ENCODE measurements at regions not wholly inside any gene's neighbourhood (a gene's known extent, or its start where the extent isn't known, plus 50 kb on each side); places are given as distances from the start of the nearest gene placed in this dataset.

GRCh38 chr6:168371185-168371584 is 51.6 kb upstream of the DACT2 start:
- Histone ChIP-seq H3K27ac (ENCODE audit: insufficient read depth, low read length) (no peak overlapping the region), H3K18ac (ENCODE audit: low read depth, low read length) (no peak overlapping the region), H4K8ac (ENCODE audit: low read depth in 2 of 2, low read length in 2 of 2) (no peak overlapping the region), H2AFZ (replicated peaks; ENCODE audit: low read length, poor library complexity) (no peak overlapping the region), H3K4me2 (ENCODE audit: low read depth, low read length) (no peak overlapping the region), H3K36me3 (ENCODE audit: control insufficient read depth, insufficient read depth, low read length) (no peaks in the 10 kb centered on the region), H3K79me1 (ENCODE audit: low read depth in 1 of 2, low read length in 2 of 2) (no peaks in the 10 kb centered on the region), H3K9me1 (ENCODE audit: insufficient read depth, low read length) (no peaks in the 10 kb centered on the region), H4K5ac (ENCODE audit: low read depth, low read length) (no peak overlapping the region), H4K91ac (ENCODE audit: insufficient read depth, low read depth, low read length) (no peak overlapping the region), H3K23ac (ENCODE audit: low read depth, low read length) (no peak overlapping the region), H3K4ac (ENCODE audit: low read depth, low read length) (no peak overlapping the region), H3K27me3 (ENCODE audit: control insufficient read depth, insufficient read depth, low read length) (no peaks in the 10 kb centered on the region), H3K4me1 (ENCODE audit: control insufficient read depth, insufficient read depth, low read length) (no peaks in the 10 kb centered on the region), H4K20me1 (ENCODE audit: insufficient read depth, low read length) (no peaks in the 10 kb centered on the region), H2BK20ac (ENCODE audit: low read depth, low read length) (no peak overlapping the region), H3K14ac (replicated peaks; ENCODE audit: low read depth, low read length) (no peak overlapping the region), H2BK120ac (ENCODE audit: low read depth, low read length) (no peak overlapping the region), H2BK5ac (ENCODE audit: low read depth, low read length, poor library complexity, severe bottlenecking) (no peak overlapping the region), H2BK15ac (ENCODE audit: low read depth, low read length) (no peak overlapping the region), H2AK9ac (replicated peaks; ENCODE audit: low read depth, low read length, poor library complexity) (no peak overlapping the region), H3K56ac (ENCODE audit: extremely low read depth, insufficient read depth, low read length) (no peak overlapping the region), H3K4me3 (ENCODE audit: insufficient read depth, low read depth, low read length) (no peak overlapping the region), H3K9me3 (ENCODE audit: control insufficient read depth, insufficient read depth, low read length) (peaks cover 55% of the 10 kb centered on the region), H2AK5ac (ENCODE audit: low read depth, low read length) (no peak overlapping the region), H3K9ac (ENCODE audit: low read depth, low read length) (no peak overlapping the region)
- intact Hi-C loops (cut with micrococcal nuclease), result no loop called here
- in situ Hi-C loops (cut with MboI; ENCODE audit: low sequenced_read_pairs), result no loop called here
- ChIA-PET POLR2A (ENCODE audit: unreplicated experiment) (no interaction called here), CTCF (no interaction called here)
- TF ChIP-seq SMC3 (IDR thresholded peaks at IDR 0.05; ENCODE audit: low read depth, low read length) (no peak), CEBPB (IDR thresholded peaks at IDR 0.05; ENCODE audit: low read depth, low read length) (no peak), POLR2A (IDR thresholded peaks at IDR 0.05; ENCODE audit: low read depth, low read length) (no peak), RFX5 (IDR thresholded peaks at IDR 0.05; ENCODE audit: low read depth, low read length) (no peak), NFE2L2 (IDR thresholded peaks at IDR 0.05; ENCODE audit: low read depth, low read length) (no peak), MAZ (IDR thresholded peaks at IDR 0.05; ENCODE audit: borderline replicate concordance, low read depth, low read length) (no peak), CTCF (conservative IDR thresholded peaks at IDR 0.05; ENCODE audit: low read depth, low read length) (no peak), RCOR1 (IDR thresholded peaks at IDR 0.05; ENCODE audit: insufficient replicate concordance, low read length) (no peak), ELK1 (IDR thresholded peaks at IDR 0.05; ENCODE audit: borderline replicate concordance, low read depth, low read length) (no peak), MAFK (IDR thresholded peaks at IDR 0.05; ENCODE audit: low read depth, low read length) (no peak), USF2 (IDR thresholded peaks at IDR 0.05; ENCODE audit: low read depth, low read length) (no peak), RAD21 (IDR thresholded peaks at IDR 0.05; ENCODE audit: low read length) (no peak), BHLHE40 (IDR thresholded peaks at IDR 0.05; ENCODE audit: low read depth, low read length) (no peak), FOS (IDR thresholded peaks at IDR 0.05; ENCODE audit: low read depth, low read length) (no peak), CHD1 (IDR thresholded peaks at IDR 0.05; ENCODE audit: low read depth, low read length) (no peak), MXI1 (IDR thresholded peaks at IDR 0.05; ENCODE audit: borderline replicate concordance, low read depth, low read length) (no peak)
- no TSS peak for BruUV-seq (replicated peaks)
- no peak for DNase-seq
- WGBS, 2 experiments (ENCODE audit: extremely low coverage in 2 of 2, insufficient read length in 1 of 2), result 77% methylated on average over 5 of the region's 11 CpGs; no CpG with 5 or more reads in 1 of the 2 experiments
- ATAC-seq (ENCODE audit: low read depth), result no peak
- dilution Hi-C loops (cut with HindIII; ENCODE audit: low sequenced_read_pairs, unreplicated experiment), result no loop called here
